HepG2 (cell line): ENCODE measurements at regions not wholly inside any gene's neighbourhood (a gene's known extent, or its start where the extent isn't known, plus 50 kb on each side); places are given as distances from the start of the nearest gene placed in this dataset.
"Not testable (repeated sequence)": the region's sequence is repeated elsewhere in the genome, so short reads cannot be mapped to it uniquely, and the experiment has no call there.

Experiments
- MTA3 ChIP-seq: sonication (generic); formaldehyde crosslinking; IDR thresholded peaks from 2 replicates; pipeline ENCODE4 v1.4.0; 2020; ENCODE audit warnings: missing genetic modification reagents
- SALL1 ChIP-seq: sonication (generic); formaldehyde crosslinking; IDR thresholded peaks from 2 replicates; pipeline ENCODE4 v1.8.0; 2022; ENCODE audit warnings: mild to moderate bottlenecking, missing genetic modification reagents
- ZNF792 ChIP-seq: IDR thresholded peaks from 2 replicates; pipeline ENCODE4 v1.6.1; 2016
- TF ChIP-seq, protein P1 (sequence below): sonication (generic); formaldehyde crosslinking; IDR thresholded peaks from 2 replicates; pipeline ENCODE4 v1.4.0; 2020; ENCODE audit warnings: missing genetic modification reagents, mild to moderate bottlenecking, borderline replicate concordance

DNA sequence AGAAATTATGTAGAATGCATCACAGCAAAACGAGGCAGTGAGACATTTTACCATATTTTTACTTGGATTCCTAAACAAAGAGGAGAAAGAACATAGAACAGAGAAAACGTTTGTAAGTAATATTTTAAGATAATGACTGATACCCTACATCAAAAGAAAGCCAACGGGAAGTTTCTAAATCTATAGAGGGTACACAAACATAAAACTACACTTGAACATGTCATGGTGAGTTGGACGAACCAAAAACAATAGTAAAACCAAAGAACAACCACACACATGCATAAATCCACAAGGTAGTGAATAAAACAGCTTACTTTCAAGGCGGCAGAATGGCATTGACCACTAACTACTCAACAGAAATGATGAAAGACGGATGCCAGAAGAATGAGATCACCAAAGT is 209.7 kb upstream of the NOTCH2NLA start:
- TF ChIP-seq, protein P1, sequence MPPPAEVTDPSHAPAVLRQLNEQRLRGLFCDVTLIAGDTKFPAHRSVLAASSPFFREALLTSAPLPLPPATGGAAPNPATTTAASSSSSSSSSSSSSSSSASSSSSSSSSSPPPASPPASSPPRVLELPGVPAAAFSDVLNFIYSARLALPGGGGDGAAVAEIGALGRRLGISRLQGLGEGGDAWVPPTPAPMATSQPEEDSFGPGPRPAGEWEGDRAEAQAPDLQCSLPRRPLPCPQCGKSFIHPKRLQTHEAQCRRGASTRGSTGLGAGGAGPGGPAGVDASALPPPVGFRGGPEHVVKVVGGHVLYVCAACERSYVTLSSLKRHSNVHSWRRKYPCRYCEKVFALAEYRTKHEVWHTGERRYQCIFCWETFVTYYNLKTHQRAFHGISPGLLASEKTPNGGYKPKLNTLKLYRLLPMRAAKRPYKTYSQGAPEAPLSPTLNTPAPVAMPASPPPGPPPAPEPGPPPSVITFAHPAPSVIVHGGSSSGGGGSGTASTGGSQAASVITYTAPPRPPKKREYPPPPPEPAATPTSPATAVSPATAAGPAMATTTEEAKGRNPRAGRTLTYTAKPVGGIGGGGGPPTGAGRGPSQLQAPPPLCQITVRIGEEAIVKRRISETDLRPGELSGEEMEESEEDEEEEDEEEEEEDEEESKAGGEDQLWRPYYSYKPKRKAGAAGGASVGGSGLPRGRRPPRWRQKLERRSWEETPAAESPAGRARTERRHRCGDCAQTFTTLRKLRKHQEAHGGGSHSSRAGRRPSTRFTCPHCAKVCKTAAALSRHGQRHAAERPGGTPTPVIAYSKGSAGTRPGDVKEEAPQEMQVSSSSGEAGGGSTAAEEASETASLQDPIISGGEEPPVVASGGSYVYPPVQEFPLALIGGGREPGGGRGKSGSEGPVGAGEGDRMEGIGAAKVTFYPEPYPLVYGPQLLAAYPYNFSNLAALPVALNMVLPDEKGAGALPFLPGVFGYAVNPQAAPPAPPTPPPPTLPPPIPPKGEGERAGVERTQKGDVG (CRISPR knock-in tag), result not testable (repeated sequence)
- not testable (repeated sequence) for TF ChIP-seq ZNF792 (CRISPR knock-in tag); SALL1; MTA3
